Gastrocnemius medialis (tissue), 4 donors: ENCODE measurements at regions not wholly inside any gene's neighbourhood (a gene's known extent, or its start where the extent isn't known, plus 50 kb on each side); places are given as distances from the start of the nearest gene placed in this dataset.

Source experiments
- ATAC-seq, 2 donors: fragments of 150-250 bp; one replicate each; pipeline ENCODE4 v1.9.1; 2016
- DNase-seq, 2 donors: peaks; one replicate each; pipeline ENCODE4 v3.0.0-alpha.2; 2019
- H3K27ac ChIP-seq, 4 donors: fragments of 200-600 bp; sonication (generic); 1 replicate in 1 of 4; 2 replicates in 3 of 4; pipeline ENCODE4 v1.5.1; 2016 to 2018; ENCODE audit warnings: mild to moderate bottlenecking in 2 of 4, moderate library complexity in 1 of 4
- H3K27me3 ChIP-seq, 3 donors: fragments of 200-600 bp; sonication (generic) in 2 of 3; 1 replicate in 1 of 3; 2 replicates in 2 of 3; pipeline versions ENCODE4 v1.5.1 to v1.6.0; 2016 to 2019; ENCODE audit warnings: mild to moderate bottlenecking in 1 of 3, moderate library complexity in 1 of 3
- H3K36me3 ChIP-seq, 2 donors: fragments of 200-600 bp; sonication (generic) in 1 of 2; one replicate each; pipeline ENCODE4 v1.5.1; 2017 to 2018
- H3K4me1 ChIP-seq, 2 donors: fragments of 200-600 bp; sonication (generic) in 1 of 2; one replicate each; pipeline ENCODE4 v1.5.1; 2016 to 2017; ENCODE audit warnings: mild to moderate bottlenecking in 2 of 2
- H3K4me3 ChIP-seq, 4 donors: fragments of 200-600 bp; sonication (generic) in 3 of 4; 1 replicate in 1 of 4; 2 replicates in 3 of 4; pipeline ENCODE4 v1.5.1; 2016 to 2019; ENCODE audit warnings: mild to moderate bottlenecking in 2 of 4
- H3K9me3 ChIP-seq, 3 donors: fragments of 200-600 bp; sonication (generic) in 2 of 3; 1 replicate in 1 of 3; 2 replicates in 2 of 3; pipeline ENCODE4 v1.5.1; 2016 to 2019
- CTCF ChIP-seq, 5 experiments: fragments of 450-650 bp in 3 of 5; fragments of 200-600 bp in 2 of 5; sonication (generic) in 2 of 5; IDR thresholded peaks in 4 of 5; conservative IDR thresholded peaks in 1 of 5; 1 replicate in 4 of 5; 2 replicates in 1 of 5; pipeline ENCODE4 v1.5.1; 2016 to 2019; ENCODE audit warnings: antibody characterized with exemption in 5 of 5, mild to moderate bottlenecking in 3 of 5, moderate library complexity in 3 of 5
- POLR2A ChIP-seq, 2 donors: fragments of 450-650 bp; IDR thresholded peaks; one replicate each; pipeline ENCODE4 v1.6.1; 2017; ENCODE audit warnings: antibody characterized with exemption in 2 of 2, mild to moderate bottlenecking in 2 of 2, moderate library complexity in 2 of 2
- in situ Hi-C, 4 donors: fragments of 200-750 bp; cut with MboI; loops; one replicate each; pipeline versions ENCODE4 v1.15.0 to v1.8.0; 2017; ENCODE audit warnings: low sequenced_read_pairs in 4 of 4
- intact Hi-C: fragments of 100-400 bp; cut with DNase I; formaldehyde crosslinking; loops from one replicate; pipeline ENCODE4 v1.15.1; 2023; ENCODE audit warnings: low total_unique reads

DNA sequence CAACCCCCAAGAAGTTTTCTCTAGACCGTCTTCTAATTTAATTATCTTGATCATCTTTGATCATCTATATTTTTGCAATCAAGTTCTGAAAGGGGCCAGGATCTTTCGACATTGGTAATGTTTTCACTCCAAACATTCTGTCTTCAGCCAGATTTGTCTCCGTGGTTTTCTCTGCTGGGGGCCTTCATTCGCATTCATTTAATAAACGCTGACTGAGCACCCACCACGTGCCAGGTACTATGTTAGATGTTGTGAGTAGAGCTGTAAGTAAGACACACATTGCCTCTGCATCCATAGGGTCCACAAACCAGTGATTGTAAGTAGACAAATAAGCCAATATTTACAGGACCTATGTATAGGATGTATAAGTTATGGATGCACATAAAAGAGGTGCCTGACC, 134.5 kb upstream of the MROH9 start:
- in situ Hi-C loops (no loop called here), intact Hi-C loops (no loop called here)
- no peak overlapping the region for H3K4me3 ChIP-seq
- no peak for ATAC-seq
- H3K4me1 ChIP-seq, result no peaks in the 10 kb centered on the region
- no peak for DNase-seq
- H3K9me3 ChIP-seq, result no peaks in the 10 kb centered on the region
- no peaks in the 10 kb centered on the region for H3K27me3 ChIP-seq
- H3K27ac ChIP-seq, result no peak overlapping the region
- H3K36me3 ChIP-seq, result no peaks in the 10 kb centered on the region
- TF ChIP-seq POLR2A (IDR thresholded peaks at IDR 0.05), result no peak
- TF ChIP-seq CTCF (IDR thresholded peaks at IDR 0.05 in 4 of 5, conservative IDR thresholded peaks at IDR 0.05 in 1 of 5), result no peak

GRCh38 chr1:170803711-170804110, 131.6 kb upstream of the MROH9 start:
- no peaks in the 10 kb centered on the region for H3K27me3 ChIP-seq
- in situ Hi-C loops (no loop called here), intact Hi-C loops (no loop called here)
- TF ChIP-seq POLR2A (IDR thresholded peaks at IDR 0.05), result no peak
- no peak for TF ChIP-seq CTCF (IDR thresholded peaks at IDR 0.05 in 4 of 5, conservative IDR thresholded peaks at IDR 0.05 in 1 of 5)
- no peak overlapping the region for H3K27ac ChIP-seq
- H3K9me3 ChIP-seq, result no peaks in the 10 kb centered on the region
- H3K4me1 ChIP-seq, result no peaks in the 10 kb centered on the region
- ATAC-seq, result no peak
- H3K4me3 ChIP-seq, result no peak overlapping the region
- no peak for DNase-seq
- no peaks in the 10 kb centered on the region for H3K36me3 ChIP-seq

DNA sequence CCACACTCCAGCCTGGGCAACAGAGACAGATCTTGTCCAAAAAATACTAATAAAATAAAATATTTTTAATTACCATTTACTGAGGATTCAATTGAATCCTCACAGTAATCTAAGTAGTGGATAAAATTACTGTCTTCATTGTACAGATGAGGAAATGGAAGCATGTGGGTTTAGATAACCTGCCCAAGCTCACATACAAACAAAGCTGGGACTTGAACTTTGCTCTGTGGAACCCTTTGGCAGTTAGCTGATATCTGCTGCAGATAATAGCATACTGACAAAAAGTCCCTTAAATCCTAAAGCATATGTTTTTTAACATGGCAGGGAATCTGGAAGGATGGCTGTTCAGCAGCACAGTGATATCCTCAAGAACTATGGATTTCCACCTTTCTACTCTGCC, 130.9 kb upstream of the MROH9 start:
- Histone ChIP-seq H3K9me3 (no peaks in the 10 kb centered on the region), H3K4me3 (no peak overlapping the region), H3K27me3 (no peaks in the 10 kb centered on the region), H3K36me3 (no peaks in the 10 kb centered on the region), H3K4me1 (no peaks in the 10 kb centered on the region), H3K27ac (no peak overlapping the region)
- in situ Hi-C loops (no loop called here), intact Hi-C loops (no loop called here)
- no peak for TF ChIP-seq CTCF (IDR thresholded peaks at IDR 0.05 in 4 of 5, conservative IDR thresholded peaks at IDR 0.05 in 1 of 5)
- TF ChIP-seq POLR2A (IDR thresholded peaks at IDR 0.05), result no peak
- ATAC-seq (no peak), DNase-seq (no peak)

GRCh38 chr1:170804879-170805278, 130.5 kb upstream of the MROH9 start:
- Histone ChIP-seq H3K4me1 (no peaks in the 10 kb centered on the region), H3K4me3 (no peak overlapping the region), H3K27ac (no peak overlapping the region), H3K9me3 (no peaks in the 10 kb centered on the region), H3K36me3 (no peaks in the 10 kb centered on the region), H3K27me3 (no peaks in the 10 kb centered on the region)
- DNase-seq (no peak), ATAC-seq (no peak)
- TF ChIP-seq POLR2A (IDR thresholded peaks at IDR 0.05) (no peak), CTCF (IDR thresholded peaks at IDR 0.05 in 4 of 5, conservative IDR thresholded peaks at IDR 0.05 in 1 of 5) (no peak)
- in situ Hi-C loops (no loop called here), intact Hi-C loops (no loop called here)

GRCh38 chr1:170806961-170807360, 128.4 kb upstream of the MROH9 start:
- H3K27me3 ChIP-seq, result no peaks in the 10 kb centered on the region
- no peak overlapping the region for H3K27ac ChIP-seq
- TF ChIP-seq CTCF (IDR thresholded peaks at IDR 0.05 in 4 of 5, conservative IDR thresholded peaks at IDR 0.05 in 1 of 5) (no peak), POLR2A (IDR thresholded peaks at IDR 0.05) (no peak)
- H3K36me3 ChIP-seq, result no peaks in the 10 kb centered on the region
- no peak overlapping the region for H3K4me3 ChIP-seq
- no peak for DNase-seq
- intact Hi-C loops (no loop called here), in situ Hi-C loops (no loop called here)
- H3K9me3 ChIP-seq, result no peaks in the 10 kb centered on the region
- H3K4me1 ChIP-seq, result no peaks in the 10 kb centered on the region
- no peak for ATAC-seq
